Neural cell (in vitro differentiated cells): ENCODE measurements at regions not wholly inside any gene's neighbourhood (a gene's known extent, or its start where the extent isn't known, plus 50 kb on each side); places are given as distances from the start of the nearest gene placed in this dataset.

Source experiments
- CTCF ChIP-seq: fragments of 450-650 bp; IDR thresholded peaks from 2 replicates; pipeline ENCODE4 v1.5.1; 2014; ENCODE audit warnings: antibody characterized with exemption, mild to moderate bottlenecking, moderate library complexity; ENCODE audit not compliant: poor library complexity, severe bottlenecking
- EP300 ChIP-seq: fragments of 450-650 bp; conservative IDR thresholded peaks from 2 replicates; pipeline ENCODE4 v1.6.1; 2014; ENCODE audit warnings: antibody characterized with exemption, mild to moderate bottlenecking, moderate library complexity; ENCODE audit not compliant: poor library complexity, severe bottlenecking

GRCh38 chr4:96389770-96390169 lies 549.9 kb downstream of the PDHA2 start:
- TF ChIP-seq CTCF (no peak), EP300 (no peak)
